HG03066 (cell line): ENCODE measurements at regions not wholly inside any gene's neighbourhood (a gene's known extent, or its start where the extent isn't known, plus 50 kb on each side); places are given as distances from the start of the nearest gene placed in this dataset.
"Not testable (repeated sequence)": the region's sequence is repeated elsewhere in the genome, so short reads cannot be mapped to it uniquely, and the experiment has no call there.

Experiments used
- ATAC-seq: cut with Tn5 transposase; IDR thresholded peaks from one replicate; pipeline ENCODE4 v1.9.1; 2021; ENCODE audit warnings: low read depth; ENCODE audit not compliant: unreplicated experiment

- no peak for ATAC-seq
These were observed 871.0 kb downstream of the OTOL1 start for GRCh38 chr3:162367429-162368260.

GRCh38 chr3:162368417-162368816 is 871.8 kb downstream of the OTOL1 start:
- ATAC-seq: no peak

- ATAC-seq: no peak
These were observed 872.7 kb downstream of the OTOL1 start for GRCh38 chr3:162369306-162369705.

GRCh38 chr3:162370141-162370540 is 873.5 kb downstream of the OTOL1 start:
- ATAC-seq: no peak

GRCh38 chr3:162376761-162377160 is 880.2 kb downstream of the OTOL1 start:
- ATAC-seq: no peak

- no peak for ATAC-seq
These were observed 881.0 kb downstream of the OTOL1 start for GRCh38 chr3:162377608-162378007.

- ATAC-seq: no peak
These were observed 888.8 kb downstream of the OTOL1 start for GRCh38 chr3:162385387-162385786.

- no peak for ATAC-seq
These were observed 894.3 kb downstream of the OTOL1 start for GRCh38 chr3:162390891-162391290.

GRCh38 chr3:162391301-162391700 is 894.7 kb downstream of the OTOL1 start:
- ATAC-seq: no peak

- ATAC-seq: no peak
These were observed 898.9 kb downstream of the OTOL1 start for GRCh38 chr3:162395496-162395895.

- ATAC-seq: no peak
These were observed 901.9 kb downstream of the OTOL1 start for GRCh38 chr3:162398554-162398953.

GRCh38 chr3:162400697-162401096 is 904.1 kb downstream of the OTOL1 start:
- no peak for ATAC-seq

- not testable (repeated sequence) for ATAC-seq
These were observed 914.9 kb downstream of the OTOL1 start for GRCh38 chr3:162411556-162411955.

GRCh38 chr3:162421721-162422120 is 925.1 kb downstream of the OTOL1 start:
- ATAC-seq: no peak

GRCh38 chr3:162428192-162428591 is 931.6 kb downstream of the OTOL1 start:
- no peak for ATAC-seq

- no peak for ATAC-seq
These were observed 939.1 kb downstream of the OTOL1 start for GRCh38 chr3:162435750-162436149.

GRCh38 chr3:162436826-162437225 is 940.2 kb downstream of the OTOL1 start:
- no peak for ATAC-seq

GRCh38 chr3:162437480-162437879 is 940.9 kb downstream of the OTOL1 start:
- ATAC-seq: no peak

GRCh38 chr3:162441716-162442115 is 945.1 kb downstream of the OTOL1 start:
- no peak for ATAC-seq

GRCh38 chr3:162443376-162443775 is 946.8 kb downstream of the OTOL1 start:
- no peak for ATAC-seq

GRCh38 chr3:162468791-162469190 is 972.2 kb downstream of the OTOL1 start:
- ATAC-seq: no peak

GRCh38 chr3:162487138-162487537 is 990.5 kb downstream of the OTOL1 start:
- ATAC-seq: no peak

- no peak for ATAC-seq
These were observed 993.2 kb downstream of the OTOL1 start for GRCh38 chr3:162489853-162490252.
